ENCODE measurements at regions not wholly inside any gene's neighbourhood (a gene's known extent, or its start where the extent isn't known, plus 50 kb on each side); places are given as distances from the start of the nearest gene placed in this dataset.
"Not testable (repeated sequence)": the region's sequence is repeated elsewhere in the genome, so short reads cannot be mapped to it uniquely, and the experiment has no call there.

DNA sequence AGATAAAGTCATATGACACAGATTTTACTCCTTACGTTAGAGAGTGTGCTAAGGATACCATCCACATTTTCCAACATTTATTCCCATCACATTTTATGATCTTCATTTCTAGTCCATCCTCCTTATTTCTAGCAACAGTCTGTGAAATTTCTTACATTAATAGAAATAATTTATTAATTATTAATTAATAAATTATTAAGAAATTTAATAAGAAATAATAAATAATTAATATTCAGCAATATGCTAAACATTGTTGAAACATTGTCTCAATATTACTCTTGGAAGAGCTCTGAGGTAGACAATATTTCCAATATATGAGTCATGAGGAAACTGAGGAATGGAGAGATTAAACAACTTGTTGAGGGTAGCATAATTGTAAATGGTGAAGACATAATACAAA lies 1742.5 kb upstream of the CDH6 start:
- TF ChIP-seq, protein P1, sequence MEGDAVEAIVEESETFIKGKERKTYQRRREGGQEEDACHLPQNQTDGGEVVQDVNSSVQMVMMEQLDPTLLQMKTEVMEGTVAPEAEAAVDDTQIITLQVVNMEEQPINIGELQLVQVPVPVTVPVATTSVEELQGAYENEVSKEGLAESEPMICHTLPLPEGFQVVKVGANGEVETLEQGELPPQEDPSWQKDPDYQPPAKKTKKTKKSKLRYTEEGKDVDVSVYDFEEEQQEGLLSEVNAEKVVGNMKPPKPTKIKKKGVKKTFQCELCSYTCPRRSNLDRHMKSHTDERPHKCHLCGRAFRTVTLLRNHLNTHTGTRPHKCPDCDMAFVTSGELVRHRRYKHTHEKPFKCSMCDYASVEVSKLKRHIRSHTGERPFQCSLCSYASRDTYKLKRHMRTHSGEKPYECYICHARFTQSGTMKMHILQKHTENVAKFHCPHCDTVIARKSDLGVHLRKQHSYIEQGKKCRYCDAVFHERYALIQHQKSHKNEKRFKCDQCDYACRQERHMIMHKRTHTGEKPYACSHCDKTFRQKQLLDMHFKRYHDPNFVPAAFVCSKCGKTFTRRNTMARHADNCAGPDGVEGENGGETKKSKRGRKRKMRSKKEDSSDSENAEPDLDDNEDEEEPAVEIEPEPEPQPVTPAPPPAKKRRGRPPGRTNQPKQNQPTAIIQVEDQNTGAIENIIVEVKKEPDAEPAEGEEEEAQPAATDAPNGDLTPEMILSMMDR (IDR thresholded peaks at IDR 0.05), result not testable (repeated sequence)
- not testable (repeated sequence) for TF ChIP-seq EP300 (IDR thresholded peaks at IDR 0.05); POLR2AphosphoS5 (IDR thresholded peaks at IDR 0.05); POLR2A (IDR thresholded peaks at IDR 0.05; ENCODE audit: low read depth)
